ENCODE measurements at regions not wholly inside any gene's neighbourhood (a gene's known extent, or its start where the extent isn't known, plus 50 kb on each side); places are given as distances from the start of the nearest gene placed in this dataset.
"Not testable (repeated sequence)": the region's sequence is repeated elsewhere in the genome, so short reads cannot be mapped to it uniquely, and the experiment has no call there.

DNA sequence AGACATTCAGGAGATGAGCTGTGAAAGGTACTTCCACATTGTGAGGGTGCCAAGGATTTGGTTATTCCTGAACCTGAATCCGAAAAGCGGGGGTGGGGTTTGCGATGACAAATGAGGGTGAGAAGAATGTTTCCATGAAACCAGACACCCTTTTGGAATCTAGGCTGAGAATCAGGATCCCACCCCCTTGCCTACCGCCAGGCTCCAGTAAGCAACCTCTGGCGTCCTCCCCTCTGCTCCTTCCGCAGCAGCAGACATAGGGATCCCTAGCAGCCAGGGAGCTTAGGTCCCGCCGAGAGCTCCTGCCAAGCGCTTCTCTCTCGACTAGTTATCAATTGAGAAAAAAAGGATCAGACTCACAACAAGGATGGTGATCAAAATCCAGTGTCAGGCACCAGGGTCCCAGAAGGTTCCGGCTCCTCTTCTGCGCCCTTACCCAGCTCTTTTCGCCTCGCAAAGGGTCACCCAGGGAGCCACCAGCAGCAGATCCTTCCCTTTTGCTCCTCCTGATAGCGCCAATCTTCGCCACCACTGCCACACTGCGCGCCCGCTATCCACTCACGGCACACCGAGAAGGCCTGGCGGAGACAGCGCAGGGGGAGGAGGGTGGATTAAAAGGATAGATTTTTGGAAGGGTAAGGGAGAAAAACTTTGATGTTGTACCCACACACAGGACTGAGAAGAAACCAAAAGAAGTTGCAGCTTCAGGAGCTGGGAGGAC is 859.5 kb downstream of the KCNJ18 start:
- not testable (repeated sequence) for TF ChIP-seq POLR2A (IDR thresholded peaks at IDR 0.05); POLR2AphosphoS5 (IDR thresholded peaks at IDR 0.05; ENCODE audit: insufficient read depth in 1 of 2, low read depth in 1 of 2)
- TF ChIP-seq, protein P1, sequence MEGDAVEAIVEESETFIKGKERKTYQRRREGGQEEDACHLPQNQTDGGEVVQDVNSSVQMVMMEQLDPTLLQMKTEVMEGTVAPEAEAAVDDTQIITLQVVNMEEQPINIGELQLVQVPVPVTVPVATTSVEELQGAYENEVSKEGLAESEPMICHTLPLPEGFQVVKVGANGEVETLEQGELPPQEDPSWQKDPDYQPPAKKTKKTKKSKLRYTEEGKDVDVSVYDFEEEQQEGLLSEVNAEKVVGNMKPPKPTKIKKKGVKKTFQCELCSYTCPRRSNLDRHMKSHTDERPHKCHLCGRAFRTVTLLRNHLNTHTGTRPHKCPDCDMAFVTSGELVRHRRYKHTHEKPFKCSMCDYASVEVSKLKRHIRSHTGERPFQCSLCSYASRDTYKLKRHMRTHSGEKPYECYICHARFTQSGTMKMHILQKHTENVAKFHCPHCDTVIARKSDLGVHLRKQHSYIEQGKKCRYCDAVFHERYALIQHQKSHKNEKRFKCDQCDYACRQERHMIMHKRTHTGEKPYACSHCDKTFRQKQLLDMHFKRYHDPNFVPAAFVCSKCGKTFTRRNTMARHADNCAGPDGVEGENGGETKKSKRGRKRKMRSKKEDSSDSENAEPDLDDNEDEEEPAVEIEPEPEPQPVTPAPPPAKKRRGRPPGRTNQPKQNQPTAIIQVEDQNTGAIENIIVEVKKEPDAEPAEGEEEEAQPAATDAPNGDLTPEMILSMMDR (IDR thresholded peaks at IDR 0.05), result not testable (repeated sequence)

All from vagina (tissue), 2 donors.